Stimulated activated CD4-positive, alpha-beta T cell treated with anti-CD3 and anti-CD28 coated beads, Interleukin-15, amount 100 ng/mL, for 1 hour (primary cell): ENCODE measurements at regions not wholly inside any gene's neighbourhood (a gene's known extent, or its start where the extent isn't known, plus 50 kb on each side); places are given as distances from the start of the nearest gene placed in this dataset.

Experiments used
- DNase-seq, 2 donors: peaks; one replicate each; pipeline ENCODE4 v3.0.0-alpha.2; 2020; ENCODE audit warnings: low read depth in 1 of 2, low spot score in 1 of 2

GRCh38 chr6:113121571-113121970 is 735.6 kb upstream of the MARCKS start:
- DNase-seq = no peak

- DNase-seq = no peak
These were observed 735.1 kb upstream of the MARCKS start for GRCh38 chr6:113122060-113122459.

- no peak for DNase-seq
These were observed 731.5 kb upstream of the MARCKS start for GRCh38 chr6:113125626-113126025.

GRCh38 chr6:113127786-113128419 is 729.2 kb upstream of the MARCKS start:
- DNase-seq = no peak

- no peak for DNase-seq
These were observed 728.5 kb upstream of the MARCKS start for GRCh38 chr6:113128661-113129060.

GRCh38 chr6:113129991-113130390 is 727.2 kb upstream of the MARCKS start:
- no peak for DNase-seq

GRCh38 chr6:113137426-113137825 is 719.7 kb upstream of the MARCKS start:
- no peak for DNase-seq

GRCh38 chr6:113140721-113141120 is 716.4 kb upstream of the MARCKS start:
- no peak for DNase-seq

GRCh38 chr6:113141901-113142300 is 715.2 kb upstream of the MARCKS start:
- no peak for DNase-seq

- DNase-seq = no peak
These were observed 714.4 kb upstream of the MARCKS start for GRCh38 chr6:113142671-113143174.

- no peak for DNase-seq
These were observed 713.9 kb upstream of the MARCKS start for GRCh38 chr6:113143206-113143605.

GRCh38 chr6:113144117-113144516 is 713.0 kb upstream of the MARCKS start:
- no peak for DNase-seq

GRCh38 chr6:113146878-113147277 is 710.3 kb upstream of the MARCKS start:
- no peak for DNase-seq

- no peak for DNase-seq
These were observed 709.6 kb upstream of the MARCKS start for GRCh38 chr6:113147544-113147943.

- no peak for DNase-seq
These were observed 708.6 kb upstream of the MARCKS start for GRCh38 chr6:113148566-113148965.

GRCh38 chr6:113149511-113149910 is 707.6 kb upstream of the MARCKS start:
- DNase-seq = no peak

GRCh38 chr6:113160306-113161017 is 696.7 kb upstream of the MARCKS start:
- DNase-seq = no peak

- DNase-seq = no peak
These were observed 696.2 kb upstream of the MARCKS start for GRCh38 chr6:113161018-113161315.

GRCh38 chr6:113162739-113163138 is 694.4 kb upstream of the MARCKS start:
- no peak for DNase-seq

GRCh38 chr6:113168057-113168456 is 689.1 kb upstream of the MARCKS start:
- no peak for DNase-seq

GRCh38 chr6:113169484-113169883 is 687.7 kb upstream of the MARCKS start:
- DNase-seq = no peak

- DNase-seq = no peak
These were observed 686.7 kb upstream of the MARCKS start for GRCh38 chr6:113170454-113170853.

GRCh38 chr6:113171882-113172281 is 685.3 kb upstream of the MARCKS start:
- DNase-seq = no peak
